Lower leg skin (tissue), 4 donors: ENCODE measurements at regions not wholly inside any gene's neighbourhood (a gene's known extent, or its start where the extent isn't known, plus 50 kb on each side); places are given as distances from the start of the nearest gene placed in this dataset.

Source experiments
- DNase-seq, 2 donors: peaks; one replicate each; pipeline ENCODE4 v3.0.0-alpha.2; 2019; ENCODE audit warnings: low spot score in 2 of 2
- H3K4me3 ChIP-seq: fragments of 200-600 bp; sonication (generic); 2 replicates; pipeline ENCODE4 v1.5.1; 2017; ENCODE audit warnings: mild to moderate bottlenecking, low read depth; ENCODE audit not compliant: poor library complexity, severe bottlenecking
- CTCF ChIP-seq, 3 donors: fragments of 450-650 bp; IDR thresholded peaks; one replicate each; pipeline ENCODE4 v1.5.1; 2016; ENCODE audit warnings: antibody characterized with exemption in 3 of 3, mild to moderate bottlenecking in 3 of 3, moderate library complexity in 2 of 3
- POLR2A ChIP-seq, 2 donors: fragments of 450-650 bp; IDR thresholded peaks; one replicate each; pipeline ENCODE4 v1.6.1; 2016 to 2017; ENCODE audit warnings: antibody characterized with exemption in 2 of 2, mild to moderate bottlenecking in 1 of 2, moderate library complexity in 1 of 2
- WGBS, 2 donors: methylation state at CpG; one replicate each; pipeline ENCODE4 v1.1.5; 2018; 5-methylcytosine and 5-hydroxymethylcytosine counted together
- intact Hi-C: fragments of 100-400 bp; cut with DNase I; formaldehyde crosslinking; loops from one replicate; pipeline ENCODE4 v1.15.0; 2023; ENCODE audit warnings: low total_unique reads

- no peak for DNase-seq
- intact Hi-C loops = no loop called here
- WGBS, 2 donors = 74 to 89% methylated on average over 2 of the region's 2 CpGs
- H3K4me3 ChIP-seq = no peak overlapping the region
- no peak for TF ChIP-seq POLR2A (IDR thresholded peaks at IDR 0.05)
- no peak for TF ChIP-seq CTCF (IDR thresholded peaks at IDR 0.05)
These were observed 143.7 kb downstream of the TM2D1 start for GRCh38 chr1:61581251-61581650.

GRCh38 chr1:61580417-61580816, 144.5 kb downstream of the TM2D1 start:
- DNase-seq = no peak
- intact Hi-C loops = no loop called here
- no peak overlapping the region for H3K4me3 ChIP-seq
- TF ChIP-seq CTCF (IDR thresholded peaks at IDR 0.05) (no peak), POLR2A (IDR thresholded peaks at IDR 0.05) (no peak)
- WGBS, 2 donors = 88 to 96% methylated on average over 2 of the region's 2 CpGs

- TF ChIP-seq CTCF (IDR thresholded peaks at IDR 0.05) (no peak), POLR2A (IDR thresholded peaks at IDR 0.05) (no peak)
- H3K4me3 ChIP-seq = no peak overlapping the region
- no peak for DNase-seq
- WGBS, 2 donors = 71 to 87% methylated on average over 1 of the region's 1 CpG
- intact Hi-C loops = no loop called here
These were observed 145.1 kb downstream of the TM2D1 start for GRCh38 chr1:61579802-61580201.

- intact Hi-C loops = no loop called here
- H3K4me3 ChIP-seq = no peak overlapping the region
- DNase-seq = no peak
- TF ChIP-seq CTCF (IDR thresholded peaks at IDR 0.05) (no peak), POLR2A (IDR thresholded peaks at IDR 0.05) (no peak)
- WGBS, 2 donors = 76 to 81% methylated on average over 3 of the region's 3 CpGs
These were observed 152.9 kb downstream of the TM2D1 start for GRCh38 chr1:61572046-61572445.

GRCh38 chr1:61570191-61570590, 154.8 kb downstream of the TM2D1 start:
- no peak overlapping the region for H3K4me3 ChIP-seq
- no peak for TF ChIP-seq POLR2A (IDR thresholded peaks at IDR 0.05)
- no peak for TF ChIP-seq CTCF (IDR thresholded peaks at IDR 0.05)
- DNase-seq = no peak
- intact Hi-C loops = no loop called here
- 77 to 81% methylated on average over 1 of the region's 1 CpG for WGBS, 2 donors

GRCh38 chr1:61569303-61569621, 155.7 kb downstream of the TM2D1 start:
- intact Hi-C loops = no loop called here
- H3K4me3 ChIP-seq = no peak overlapping the region
- TF ChIP-seq CTCF (IDR thresholded peaks at IDR 0.05) = no peak
- no peak for TF ChIP-seq POLR2A (IDR thresholded peaks at IDR 0.05)
- no peak for DNase-seq
- 55 to 60% methylated on average over 2 of the region's 2 CpGs for WGBS, 2 donors
